Gastroesophageal sphincter (tissue), 4 donors: ENCODE measurements at regions not wholly inside any gene's neighbourhood (a gene's known extent, or its start where the extent isn't known, plus 50 kb on each side); places are given as distances from the start of the nearest gene placed in this dataset.

ENCODE experiments used
- ATAC-seq: fragments of 150-250 bp; one replicate; pipeline ENCODE4 v1.9.1; 2016; ENCODE audit warnings: mild to moderate bottlenecking, moderate library complexity
- H3K27ac ChIP-seq, 4 donors: fragments of 200-600 bp; sonication (generic) in 3 of 4; 1 replicate in 3 of 4; 2 replicates in 1 of 4; pipeline ENCODE4 v1.5.1; 2016 to 2019
- H3K27me3 ChIP-seq: fragments of 200-600 bp; sonication (generic); one replicate; pipeline ENCODE4 v1.5.1; 2019
- H3K36me3 ChIP-seq, 2 donors: fragments of 200-600 bp; sonication (generic); one replicate each; pipeline ENCODE4 v1.5.1; 2019; ENCODE audit warnings: control low read depth in 1 of 2
- H3K4me1 ChIP-seq, 3 donors: fragments of 200-600 bp; sonication (generic); 1 replicate in 2 of 3; 2 replicates in 1 of 3; pipeline ENCODE4 v1.5.1; 2016 to 2019; ENCODE audit warnings: control low read depth in 2 of 3
- H3K4me3 ChIP-seq, 2 donors: fragments of 200-600 bp; sonication (generic); one replicate each; pipeline ENCODE4 v1.5.1; 2019; ENCODE audit warnings: mild to moderate bottlenecking in 1 of 2, moderate library complexity in 1 of 2
- H3K9me3 ChIP-seq, 3 donors: fragments of 200-600 bp; sonication (generic); one replicate each; pipeline ENCODE4 v1.5.1; 2017 to 2019; ENCODE audit warnings: control low read depth in 2 of 3
- EP300 ChIP-seq: sonication (generic); formaldehyde crosslinking; IDR thresholded peaks from one replicate; pipeline ENCODE4 v1.6.1; 2017; ENCODE audit warnings: antibody characterized with exemption, mild to moderate bottlenecking
- POLR2A ChIP-seq, 2 donors: fragments of 450-650 bp; IDR thresholded peaks; one replicate each; pipeline ENCODE4 v1.6.1; 2017; ENCODE audit warnings: antibody characterized with exemption in 2 of 2, mild to moderate bottlenecking in 2 of 2, moderate library complexity in 1 of 2
- POLR2AphosphoS5 ChIP-seq: sonication (generic); formaldehyde crosslinking; IDR thresholded peaks from one replicate; pipeline ENCODE4 v1.6.1; 2017; ENCODE audit warnings: antibody characterized with exemption
- WGBS, 2 donors: methylation state at CpG; one replicate each; pipeline ENCODE4 v1.1.5; 2018; ENCODE audit warnings: low coverage in 1 of 2; 5-methylcytosine and 5-hydroxymethylcytosine counted together
- TF ChIP-seq, protein P1 (sequence below), 4 experiments: fragments of 200-600 bp in 2 of 4; fragments of 450-650 bp in 2 of 4; sonication (generic) in 1 of 4; IDR thresholded peaks; one replicate each; pipeline ENCODE4 v1.5.1; 2017 to 2019; ENCODE audit warnings: antibody characterized with exemption in 4 of 4, mild to moderate bottlenecking in 2 of 4, moderate library complexity in 2 of 4

- Histone ChIP-seq H3K36me3 (no peaks in the 10 kb centered on the region), H3K4me1 (no peaks in the 10 kb centered on the region), H3K27ac (no peak overlapping the region), H3K27me3 (peaks cover 13% of the 10 kb centered on the region), H3K9me3 (no peaks in the 10 kb centered on the region), H3K4me3 (no peak overlapping the region)
- ATAC-seq = no peak
- TF ChIP-seq, protein P1, sequence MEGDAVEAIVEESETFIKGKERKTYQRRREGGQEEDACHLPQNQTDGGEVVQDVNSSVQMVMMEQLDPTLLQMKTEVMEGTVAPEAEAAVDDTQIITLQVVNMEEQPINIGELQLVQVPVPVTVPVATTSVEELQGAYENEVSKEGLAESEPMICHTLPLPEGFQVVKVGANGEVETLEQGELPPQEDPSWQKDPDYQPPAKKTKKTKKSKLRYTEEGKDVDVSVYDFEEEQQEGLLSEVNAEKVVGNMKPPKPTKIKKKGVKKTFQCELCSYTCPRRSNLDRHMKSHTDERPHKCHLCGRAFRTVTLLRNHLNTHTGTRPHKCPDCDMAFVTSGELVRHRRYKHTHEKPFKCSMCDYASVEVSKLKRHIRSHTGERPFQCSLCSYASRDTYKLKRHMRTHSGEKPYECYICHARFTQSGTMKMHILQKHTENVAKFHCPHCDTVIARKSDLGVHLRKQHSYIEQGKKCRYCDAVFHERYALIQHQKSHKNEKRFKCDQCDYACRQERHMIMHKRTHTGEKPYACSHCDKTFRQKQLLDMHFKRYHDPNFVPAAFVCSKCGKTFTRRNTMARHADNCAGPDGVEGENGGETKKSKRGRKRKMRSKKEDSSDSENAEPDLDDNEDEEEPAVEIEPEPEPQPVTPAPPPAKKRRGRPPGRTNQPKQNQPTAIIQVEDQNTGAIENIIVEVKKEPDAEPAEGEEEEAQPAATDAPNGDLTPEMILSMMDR (IDR thresholded peaks at IDR 0.05) = no peak
- TF ChIP-seq EP300 (no peak), POLR2A (IDR thresholded peaks at IDR 0.05) (no peak), POLR2AphosphoS5 (no peak)
- WGBS, 2 donors = 83 to 90% methylated on average over 6 of the region's 6 CpGs
Observed at GRCh38 chr4:181646864-181647263, 596.3 kb upstream of the TENM3 start.

DNA sequence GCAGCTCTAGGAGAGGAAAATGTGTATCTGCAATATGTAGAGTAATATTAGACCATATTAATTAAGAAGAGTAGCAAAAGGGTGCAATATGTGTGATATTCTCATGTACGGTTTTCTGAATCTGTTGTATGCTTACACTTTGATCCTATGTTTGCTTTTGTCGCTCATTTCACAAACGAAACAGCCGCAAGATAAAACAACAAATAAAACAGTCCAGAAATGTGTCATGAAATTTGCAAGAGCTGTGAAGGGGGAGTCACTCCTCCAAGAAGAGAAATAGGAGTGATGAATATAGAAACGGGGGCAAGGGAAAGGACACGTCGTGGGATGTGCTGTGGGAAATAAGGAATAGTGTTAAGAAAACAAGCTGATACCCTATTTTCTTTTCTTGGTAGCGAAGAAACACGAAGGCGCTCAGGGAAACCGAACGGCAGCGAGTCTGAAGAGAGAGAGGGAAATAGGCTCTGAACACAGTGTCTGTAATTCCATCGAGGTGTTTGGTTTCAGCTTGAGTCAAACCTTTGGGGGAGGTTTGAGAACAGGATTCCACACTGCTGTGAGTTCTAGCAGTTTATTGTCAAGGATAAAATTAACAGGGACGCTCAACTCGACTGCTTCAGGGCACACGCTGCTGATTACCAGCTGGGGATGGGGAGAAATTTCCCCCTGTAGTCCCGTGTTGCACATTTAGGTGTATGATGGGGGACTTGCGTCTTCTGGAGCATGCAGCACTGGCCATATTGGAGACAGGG is 595.6 kb upstream of the TENM3 start:
- WGBS, 2 donors = 23 to 46% methylated on average over 13 to 19 of the region's 19 CpGs
- Histone ChIP-seq H3K9me3 (no peaks in the 10 kb centered on the region), H3K27ac (no peak overlapping the region), H3K4me3 (no peak overlapping the region), H3K4me1 (no peaks in the 10 kb centered on the region), H3K27me3 (peaks cover 13% of the 10 kb centered on the region), H3K36me3 (no peaks in the 10 kb centered on the region)
- TF ChIP-seq, protein P1 (IDR thresholded peaks at IDR 0.05) = no peak
- TF ChIP-seq EP300 = no peak
- no peak for TF ChIP-seq POLR2AphosphoS5
- no peak for TF ChIP-seq POLR2A (IDR thresholded peaks at IDR 0.05)
- ATAC-seq = no peak

DNA sequence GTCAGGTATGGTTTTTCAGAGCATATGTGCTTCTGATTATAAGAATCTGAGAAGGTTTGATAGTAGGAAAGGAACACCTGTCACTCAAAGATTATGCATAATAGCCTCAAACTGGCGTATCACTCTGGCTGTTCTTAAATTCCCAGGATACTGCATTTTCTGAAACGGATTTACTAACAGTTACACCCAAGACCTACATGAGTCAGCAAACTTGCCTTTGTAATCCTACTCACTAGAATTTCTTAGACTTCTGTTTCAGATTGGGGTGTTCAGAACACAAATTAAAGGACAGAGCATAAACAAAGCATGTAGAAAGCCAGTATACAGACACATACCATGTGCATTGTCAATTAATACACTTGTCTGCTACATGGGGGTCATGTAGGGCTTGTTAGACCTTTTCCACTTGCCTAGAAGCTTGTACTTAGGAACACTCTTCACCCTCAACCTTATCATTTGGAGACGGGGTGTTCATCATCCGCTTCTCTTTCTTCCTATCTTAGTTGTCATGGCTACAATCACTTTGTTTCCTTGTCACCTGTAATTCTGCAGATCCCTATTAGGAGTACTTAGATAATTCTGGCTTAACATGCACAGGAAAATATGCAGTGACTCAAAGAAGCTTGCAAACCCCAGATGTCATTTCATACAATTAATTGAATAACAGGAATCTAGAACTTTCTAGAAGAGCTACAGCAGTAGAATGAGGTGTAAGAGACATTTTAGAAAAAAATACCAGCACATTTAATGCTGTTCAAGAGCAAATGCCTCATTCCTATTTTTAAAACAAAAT is 593.0 kb upstream of the TENM3 start:
- no peak for ATAC-seq
- peaks cover 10% of the 10 kb centered on the region for H3K27me3 ChIP-seq
- no peaks in the 10 kb centered on the region for H3K4me1 ChIP-seq
- H3K9me3 ChIP-seq = no peaks in the 10 kb centered on the region
- TF ChIP-seq POLR2AphosphoS5 (no peak), EP300 (no peak), POLR2A (IDR thresholded peaks at IDR 0.05) (no peak)
- TF ChIP-seq, protein P1 (IDR thresholded peaks at IDR 0.05) = no peak
- no peaks in the 10 kb centered on the region for H3K36me3 ChIP-seq
- H3K4me3 ChIP-seq = no peak overlapping the region
- 52 to 65% methylated on average over 3 to 4 of the region's 4 CpGs for WGBS, 2 donors
- no peak overlapping the region for H3K27ac ChIP-seq

- Histone ChIP-seq H3K36me3 (no peaks in the 10 kb centered on the region), H3K27ac (no peak overlapping the region), H3K4me3 (no peak overlapping the region), H3K9me3 (no peaks in the 10 kb centered on the region), H3K27me3 (no peaks in the 10 kb centered on the region), H3K4me1 (no peaks in the 10 kb centered on the region)
- ATAC-seq = no peak
- TF ChIP-seq, protein P1 (IDR thresholded peaks at IDR 0.05) = no peak
- TF ChIP-seq POLR2AphosphoS5 (no peak), POLR2A (IDR thresholded peaks at IDR 0.05) (no peak), EP300 (no peak)
- 84 to 100% methylated on average over 4 to 5 of the region's 5 CpGs for WGBS, 2 donors
Observed at GRCh38 chr4:181656748-181657147, 586.5 kb upstream of the TENM3 start.
